ENCODE measurements at regions not wholly inside any gene's neighbourhood (a gene's known extent, or its start where the extent isn't known, plus 50 kb on each side); places are given as distances from the start of the nearest gene placed in this dataset.
"Not testable (repeated sequence)": the region's sequence is repeated elsewhere in the genome, so short reads cannot be mapped to it uniquely, and the experiment has no call there.

DNA sequence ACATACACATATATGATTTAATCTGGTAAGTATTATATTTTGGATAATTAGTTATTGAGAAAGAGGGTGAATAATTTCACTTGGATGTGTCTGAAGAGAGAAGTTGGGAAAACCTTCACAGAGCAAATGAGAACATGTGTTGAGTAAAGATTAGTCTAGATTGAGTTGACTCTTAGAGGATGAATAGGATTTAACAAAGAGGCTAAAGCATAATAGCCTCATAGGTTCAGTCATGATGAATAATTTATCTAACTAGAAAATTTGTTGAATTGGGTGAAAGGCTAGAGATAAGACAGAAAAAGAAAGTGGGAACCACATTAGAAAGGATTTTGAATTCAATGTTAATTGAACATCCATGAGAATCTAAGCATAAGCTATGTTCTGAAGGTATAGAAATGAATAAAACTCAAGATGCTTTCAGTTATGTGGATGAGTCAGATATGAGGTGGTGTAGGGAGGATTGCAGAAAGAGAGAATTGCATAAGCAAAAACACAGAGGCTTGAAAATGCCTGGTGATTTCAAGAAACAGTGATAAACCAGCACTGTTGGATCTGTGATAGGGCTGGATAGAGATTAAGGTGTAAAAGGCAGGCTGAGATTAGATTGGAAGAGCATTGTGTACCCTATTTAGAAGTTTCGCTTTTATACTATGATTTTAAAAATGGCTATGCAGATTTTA lies 207.6 kb upstream of the NR3C2 start:
- no peak for DNase-seq (ENCODE audit: low read depth, low spot score)
- ChIA-PET CTCF (no interaction called here), POLR2A (no interaction called here)
- no peak overlapping the region for H3K4me3 ChIP-seq (ENCODE audit: low read depth, low read length)
- TF ChIP-seq CTCF (IDR thresholded peaks at IDR 0.05; ENCODE audit: insufficient read depth, low read length, missing control alignments): no peak

- CTCF ChIA-PET: no interaction called here
- DNase-seq (ENCODE audit: low read depth, low spot score): no peak
- POLR2A ChIA-PET: no interaction called here
- no peak for TF ChIP-seq CTCF (IDR thresholded peaks at IDR 0.05; ENCODE audit: insufficient read depth, low read length, missing control alignments)
- H3K4me3 ChIP-seq (ENCODE audit: low read depth, low read length): no peak overlapping the region
Measured at GRCh38 chr4:148643851-148644250, 201.6 kb upstream of the NR3C2 start.

GRCh38 chr4:148642907-148643306 lies 200.7 kb upstream of the NR3C2 start:
- no peak for TF ChIP-seq CTCF (IDR thresholded peaks at IDR 0.05; ENCODE audit: insufficient read depth, low read length, missing control alignments)
- ChIA-PET CTCF (no interaction called here), POLR2A (no interaction called here)
- H3K4me3 ChIP-seq (ENCODE audit: low read depth, low read length): no peak overlapping the region
- DNase-seq (ENCODE audit: low read depth, low spot score): no peak

- CTCF ChIA-PET; POLR2A ChIA-PET; H3K4me3 ChIP-seq (ENCODE audit: low read depth, low read length); DNase-seq (ENCODE audit: low read depth, low spot score): not testable (repeated sequence)
Measured at GRCh38 chr4:148638079-148638478, 195.9 kb upstream of the NR3C2 start.

DNA sequence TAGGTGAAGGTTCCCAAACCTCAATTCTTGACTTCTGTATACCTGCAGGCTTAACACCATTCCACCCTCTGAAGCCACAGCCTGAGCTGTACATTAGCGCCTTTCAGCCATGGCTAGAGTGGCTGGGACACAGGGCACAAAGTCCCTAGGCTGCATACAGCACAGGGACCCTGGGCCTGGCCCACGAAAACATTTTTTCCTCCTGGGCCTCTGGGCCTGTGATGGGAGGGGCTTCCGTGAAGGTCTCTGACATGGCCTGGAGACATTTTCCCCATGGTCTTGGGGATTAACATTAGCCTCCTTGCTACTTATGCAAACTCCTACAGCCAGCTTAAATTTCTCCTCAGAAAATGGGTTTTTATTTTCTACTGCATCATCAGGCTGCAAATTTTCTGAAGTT lies 195.2 kb upstream of the NR3C2 start:
- POLR2A ChIA-PET; DNase-seq (ENCODE audit: low read depth, low spot score); H3K4me3 ChIP-seq (ENCODE audit: low read depth, low read length); CTCF ChIA-PET: not testable (repeated sequence)

DNA sequence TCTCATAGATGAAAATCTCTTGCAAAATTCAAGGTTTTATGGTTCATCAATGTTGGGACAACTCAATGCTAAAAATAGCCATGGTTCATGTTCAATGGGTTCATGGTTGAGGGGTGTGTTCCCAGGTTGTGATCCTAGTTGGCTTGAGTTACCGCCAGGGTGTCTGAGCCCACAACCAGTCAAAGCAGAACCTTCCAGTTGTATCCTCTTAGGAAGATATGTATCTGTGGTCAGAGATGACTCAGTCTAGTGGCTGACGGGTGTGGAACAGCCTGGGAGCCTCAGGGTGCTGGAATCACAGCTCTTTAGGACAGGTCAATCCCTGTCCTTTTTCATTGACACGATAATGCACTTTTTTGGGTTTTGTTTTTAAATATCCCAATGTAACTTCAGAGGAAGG lies 192.3 kb upstream of the NR3C2 start:
- CTCF ChIA-PET: no interaction called here
- H3K4me3 ChIP-seq (ENCODE audit: low read depth, low read length): no peak overlapping the region
- POLR2A ChIA-PET: no interaction called here
- no peak for DNase-seq (ENCODE audit: low read depth, low spot score)
- no peak for TF ChIP-seq CTCF (IDR thresholded peaks at IDR 0.05; ENCODE audit: insufficient read depth, low read length, missing control alignments)

- no peak for TF ChIP-seq CTCF (IDR thresholded peaks at IDR 0.05; ENCODE audit: insufficient read depth, low read length, missing control alignments)
- ChIA-PET POLR2A (no interaction called here), CTCF (interaction anchor here (0.5 kb wide), 1 partner anchor 1411 kb away, joined by 3 read pairs; no protein-coding TSS in a partner anchor)
- no peak for DNase-seq (ENCODE audit: low read depth, low spot score)
- no peak overlapping the region for H3K4me3 ChIP-seq (ENCODE audit: low read depth, low read length)
Measured at GRCh38 chr4:148633720-148634119, 191.5 kb upstream of the NR3C2 start.
